HG02623 (cell line): ENCODE measurements at regions not wholly inside any gene's neighbourhood (a gene's known extent, or its start where the extent isn't known, plus 50 kb on each side); places are given as distances from the start of the nearest gene placed in this dataset.
A peak's percentile ranks its signal among the peaks of the same experiment; 100 is the strongest.
"Not testable (repeated sequence)": the region's sequence is repeated elsewhere in the genome, so short reads cannot be mapped to it uniquely, and the experiment has no call there.

Experiments used
- ATAC-seq: cut with Tn5 transposase; IDR thresholded peaks from one replicate; pipeline ENCODE4 v1.9.1; 2021; ENCODE audit warnings: moderate library complexity; ENCODE audit not compliant: unreplicated experiment

DNA sequence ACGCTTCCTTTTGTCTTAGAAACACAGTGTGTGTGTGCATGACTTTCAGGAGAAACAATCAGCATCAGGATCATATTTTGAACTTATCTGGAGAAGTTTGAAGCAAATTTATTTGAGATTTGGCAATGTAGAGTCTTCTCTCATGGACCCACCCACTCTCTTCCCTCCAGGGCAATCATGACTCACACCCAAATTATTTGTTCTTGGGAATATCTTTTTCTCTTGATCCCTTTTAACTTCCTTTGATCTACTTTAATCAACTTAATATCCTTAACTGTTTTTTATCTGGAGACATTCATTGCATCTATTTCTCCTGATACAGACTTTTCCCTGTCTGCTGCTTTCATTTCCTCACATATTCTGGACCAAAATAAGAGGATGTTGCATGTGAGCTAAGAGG is 1174.3 kb downstream of the GATA3 start:
- no peak for ATAC-seq

DNA sequence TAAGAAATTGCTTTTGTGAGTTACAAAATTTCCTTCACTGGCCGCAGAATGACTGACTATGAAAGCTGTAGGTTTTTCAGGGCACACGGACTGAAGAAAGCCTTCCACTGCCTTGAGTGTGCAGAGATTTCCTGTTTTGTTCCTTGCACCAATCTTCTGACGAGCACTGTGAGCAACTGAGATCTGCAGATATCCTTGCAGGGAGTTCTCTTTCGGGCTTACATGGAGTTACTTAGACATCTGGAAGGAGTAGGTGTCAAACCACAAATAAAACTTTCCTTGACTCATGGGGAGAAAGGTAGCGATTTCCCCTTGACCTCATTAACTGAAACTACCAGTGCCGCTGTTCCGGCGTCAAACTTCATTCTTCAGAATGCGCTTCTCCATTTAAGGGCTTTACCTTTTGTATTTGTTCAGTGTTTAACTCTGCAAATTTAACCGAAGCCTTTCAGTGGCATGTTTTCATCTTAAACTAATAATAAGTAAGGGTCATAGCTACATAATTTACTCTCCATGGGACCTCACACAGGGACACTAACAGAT is 1175.3 kb downstream of the GATA3 start:
- no peak for ATAC-seq

DNA sequence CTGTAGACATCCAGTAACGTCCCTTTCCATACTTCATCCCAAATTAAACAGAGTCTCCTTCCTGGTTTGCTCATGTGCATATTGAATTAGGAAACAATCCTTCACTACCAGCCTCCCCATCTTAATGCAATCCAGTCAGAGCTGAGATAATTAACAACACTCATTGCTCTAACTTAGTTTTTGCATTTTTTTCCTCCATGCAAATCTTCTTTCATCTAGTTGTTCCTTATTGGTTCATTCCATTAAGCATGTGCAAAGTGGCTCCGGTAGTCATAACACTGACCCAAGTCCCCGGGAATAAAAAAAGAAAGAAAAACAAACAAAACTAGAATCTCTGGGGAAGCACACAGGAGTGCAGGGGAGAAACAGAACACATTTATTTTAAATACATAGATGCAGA is 1176.1 kb downstream of the GATA3 start:
- ATAC-seq = no peak

DNA sequence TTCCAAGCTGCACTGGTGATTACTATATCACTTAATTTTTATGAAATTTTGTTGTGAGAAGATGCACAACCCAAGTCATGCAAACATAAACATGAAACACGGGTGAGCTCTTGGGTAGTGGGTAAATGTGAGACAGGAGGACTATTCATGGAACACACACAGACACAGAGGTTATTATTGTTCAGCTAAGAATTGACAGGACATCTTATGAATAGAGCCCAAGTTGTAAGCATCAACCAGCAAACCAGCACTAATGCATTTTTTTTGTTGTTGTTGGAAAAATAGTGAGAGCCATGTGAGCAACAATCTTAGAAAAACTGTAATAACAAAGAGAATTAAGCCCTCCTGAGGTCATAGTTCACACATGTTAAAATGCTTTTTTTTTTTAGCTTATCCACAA is 1179.7 kb downstream of the GATA3 start:
- no peak for ATAC-seq

DNA sequence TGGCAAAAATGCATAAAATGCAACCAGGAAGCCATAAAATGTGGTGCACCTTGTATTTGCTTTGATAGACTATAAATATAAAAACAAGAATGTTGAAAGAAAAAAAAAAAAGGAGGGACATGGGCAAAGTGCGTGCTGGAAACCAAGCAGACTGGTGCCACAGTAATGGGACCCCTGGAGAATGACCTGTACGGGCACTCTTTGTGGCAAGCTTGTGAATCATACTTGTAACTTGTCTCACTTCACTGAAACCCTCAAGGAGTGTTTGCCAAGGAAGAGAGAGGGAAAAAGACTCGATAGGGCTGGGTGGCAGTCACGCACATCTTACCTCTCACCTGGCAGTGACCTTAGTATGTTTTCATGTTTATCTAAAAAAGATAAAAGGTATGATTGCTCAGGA is 1183.6 kb downstream of the GATA3 start:
- ATAC-seq = no peak

DNA sequence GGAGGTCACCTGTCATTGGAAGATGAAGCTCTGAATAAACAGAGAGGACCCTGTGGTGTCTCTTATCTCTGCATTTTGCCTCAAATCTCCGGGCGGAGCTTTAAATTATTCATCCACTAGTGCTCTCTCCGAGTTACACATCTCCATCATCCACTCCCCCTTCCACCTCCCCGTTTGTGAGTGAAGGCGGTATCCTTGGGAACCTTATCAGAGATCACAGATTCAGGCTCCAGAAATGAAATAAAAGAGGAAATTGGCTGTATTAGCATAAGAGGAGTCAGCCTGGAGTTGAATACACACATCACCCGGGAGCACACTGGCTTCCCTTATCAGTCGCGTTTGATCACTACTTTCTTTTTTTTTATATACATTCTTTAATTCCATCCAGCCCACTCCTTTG is 1184.8 kb downstream of the GATA3 start:
- ATAC-seq = no peak

DNA sequence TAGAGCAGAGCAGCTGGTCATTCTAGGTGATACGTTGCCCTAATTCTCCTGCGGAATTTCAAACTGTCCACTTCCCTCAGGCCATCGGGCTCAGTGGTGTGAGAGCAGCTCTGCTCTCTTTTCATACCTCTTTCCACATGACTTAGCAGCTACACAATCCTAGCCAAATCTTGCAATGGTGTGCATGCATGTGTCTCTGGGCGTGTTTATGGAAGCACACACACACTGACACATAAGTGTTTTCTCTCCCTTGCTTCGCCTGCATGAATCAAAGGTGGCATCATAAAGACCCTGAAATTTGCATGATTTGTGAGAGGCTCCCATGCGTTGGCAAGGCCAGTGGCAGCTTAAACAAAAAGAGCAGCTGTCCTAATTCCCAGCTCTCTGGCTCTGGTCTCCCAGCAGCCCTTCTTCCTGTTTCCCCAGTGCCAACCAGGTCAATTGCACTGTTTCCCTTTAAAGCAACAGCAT is 1189.5 kb downstream of the GATA3 start:
- ATAC-seq = no peak

DNA sequence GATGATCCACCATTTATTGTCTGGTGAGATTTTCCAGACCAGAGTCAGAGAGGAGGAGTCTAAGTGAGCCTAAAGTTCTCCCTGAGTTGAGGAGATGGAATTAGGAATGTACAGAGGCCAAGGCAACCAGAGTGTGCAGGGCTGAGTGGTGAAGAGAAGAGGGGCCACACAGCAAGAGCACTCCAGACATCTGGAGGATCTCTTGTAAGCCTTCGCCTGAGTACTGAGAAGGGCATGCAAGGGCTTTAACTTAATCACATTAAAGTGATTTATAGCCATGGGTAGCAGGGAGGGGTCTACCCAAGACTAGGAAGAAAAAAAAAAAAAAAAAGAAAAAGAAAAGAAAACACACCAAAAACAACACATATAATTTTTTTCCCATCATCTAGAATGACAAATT is 1190.4 kb downstream of the GATA3 start:
- ATAC-seq = no peak

DNA sequence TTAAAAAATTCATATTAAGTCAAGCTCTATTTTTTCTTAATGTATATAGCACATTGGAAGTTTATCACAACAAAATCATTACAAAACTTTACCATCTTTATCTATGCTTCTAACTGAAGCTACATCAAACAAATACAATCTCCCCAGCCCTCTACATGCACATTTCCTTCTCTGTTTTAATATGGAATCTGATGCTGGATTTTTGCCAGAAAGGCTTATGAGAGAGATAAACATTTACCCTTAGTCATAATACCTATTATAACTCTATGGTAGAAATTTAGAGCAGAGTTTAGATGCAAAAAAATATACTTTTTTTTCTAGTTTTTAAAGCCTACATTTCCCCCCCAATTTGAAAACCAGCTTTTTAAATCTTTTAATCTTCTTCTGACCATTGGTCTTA is 1198.6 kb downstream of the GATA3 start:
- ATAC-seq = no peak

DNA sequence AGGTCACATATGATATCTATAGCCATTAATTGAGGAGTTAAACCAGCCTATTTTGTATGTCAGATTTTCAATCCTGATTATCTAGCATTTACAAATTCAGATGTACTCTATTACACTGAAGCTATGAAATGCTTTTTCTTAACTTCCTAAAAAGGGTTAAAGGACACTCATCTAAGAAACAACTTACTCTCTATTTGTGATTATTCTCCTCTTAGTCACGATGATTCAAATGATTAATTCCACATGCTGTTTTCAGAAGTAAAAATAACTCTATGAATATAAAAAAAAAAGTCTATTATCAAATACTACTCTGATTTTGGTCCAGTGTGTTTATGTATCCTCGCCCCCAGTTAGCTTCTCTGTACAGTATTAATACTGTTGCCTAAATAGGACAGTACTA is 1199.9 kb downstream of the GATA3 start:
- no peak for ATAC-seq

DNA sequence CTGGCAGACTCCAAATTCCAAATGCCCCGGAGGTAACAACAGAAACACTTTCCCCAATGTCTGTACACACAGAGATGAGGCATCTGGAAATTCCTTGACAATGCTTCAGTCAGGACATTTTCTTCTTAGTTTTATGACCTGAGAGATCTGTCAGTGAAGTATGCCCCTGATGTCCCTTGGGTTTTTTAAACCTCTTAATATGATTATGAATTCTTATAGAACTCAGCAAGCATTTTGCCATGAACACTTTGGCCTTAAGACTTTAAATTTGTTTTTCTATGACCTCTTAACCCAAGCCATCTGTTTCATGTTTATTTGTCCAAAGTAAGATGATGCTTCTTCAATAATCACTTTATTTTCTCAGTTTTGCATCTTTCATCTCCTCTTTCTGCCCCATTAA is 1206.2 kb downstream of the GATA3 start:
- ATAC-seq = no peak

DNA sequence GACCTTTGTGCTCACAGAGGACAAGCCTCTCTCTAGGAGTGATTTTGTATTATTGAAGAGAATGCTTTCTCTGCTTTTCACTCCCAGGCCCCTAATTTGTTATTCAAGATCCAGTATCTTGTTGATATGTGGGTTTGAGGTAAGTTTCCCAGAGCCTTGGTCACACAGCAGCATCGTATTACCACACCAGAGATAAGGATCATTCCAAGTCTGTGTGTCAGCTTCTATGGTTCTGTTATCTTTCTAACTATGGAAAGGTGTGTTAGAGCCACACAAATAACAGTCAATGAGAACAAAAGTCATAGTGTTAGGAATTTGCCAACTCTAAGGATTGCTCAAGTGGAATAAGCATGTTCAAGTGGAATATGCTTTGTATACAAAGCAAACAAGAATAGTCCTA is 1208.3 kb downstream of the GATA3 start:
- ATAC-seq = no peak

DNA sequence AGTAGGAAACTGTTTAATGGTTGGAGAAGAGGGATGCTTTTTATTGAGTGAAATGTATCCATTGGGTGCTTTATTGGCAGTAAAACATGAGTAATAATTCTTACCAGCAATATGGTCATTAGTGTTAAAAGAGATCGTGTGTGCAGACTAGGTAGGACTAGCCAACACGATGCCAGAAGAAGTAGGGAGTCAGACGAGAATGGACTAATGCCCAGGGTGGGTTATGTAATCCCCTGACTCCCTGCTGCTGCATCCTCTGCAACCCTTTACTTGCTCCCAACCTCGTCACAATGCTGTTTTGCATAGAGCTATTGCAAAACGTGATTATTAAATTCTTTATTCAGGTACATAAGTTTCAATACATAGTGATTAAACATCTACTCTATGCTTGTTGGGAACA is 1213.7 kb downstream of the GATA3 start:
- ATAC-seq = no peak

DNA sequence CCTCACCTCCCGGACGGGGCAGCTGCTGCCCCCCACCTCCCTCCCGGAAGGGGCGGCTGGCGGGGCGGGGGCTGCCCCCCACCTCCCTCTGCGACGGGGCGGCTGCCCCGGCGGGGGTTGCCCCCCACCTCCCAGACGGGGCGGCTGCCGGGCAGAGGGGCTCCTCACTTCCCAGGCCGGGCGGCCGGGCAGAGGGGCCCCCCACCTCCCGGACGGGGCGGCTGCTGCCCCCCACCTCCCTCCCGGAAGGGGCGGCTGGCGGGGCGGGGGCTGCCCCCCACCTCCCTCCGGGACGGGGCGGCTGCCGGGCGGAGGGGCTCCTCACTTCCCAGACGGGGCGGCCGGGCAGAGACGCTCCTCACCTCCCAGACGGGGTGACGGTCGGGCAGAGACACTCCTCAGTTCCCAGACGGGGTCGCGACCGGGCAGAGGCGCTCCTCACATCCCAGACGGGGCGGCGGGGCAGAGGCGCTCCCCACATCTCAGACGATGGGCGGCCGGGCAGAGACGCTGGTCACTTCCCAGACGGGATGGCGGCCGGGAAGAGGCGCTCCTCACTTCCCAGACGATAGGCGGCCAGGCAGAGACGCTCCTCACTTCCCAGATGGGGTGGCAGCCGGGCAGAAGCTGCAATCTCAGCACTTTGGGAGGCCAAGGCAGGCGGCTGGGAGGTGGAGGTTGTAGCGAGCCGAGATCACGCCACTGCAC is 1218.8 kb downstream of the GATA3 start:
- not testable (repeated sequence) for ATAC-seq

DNA sequence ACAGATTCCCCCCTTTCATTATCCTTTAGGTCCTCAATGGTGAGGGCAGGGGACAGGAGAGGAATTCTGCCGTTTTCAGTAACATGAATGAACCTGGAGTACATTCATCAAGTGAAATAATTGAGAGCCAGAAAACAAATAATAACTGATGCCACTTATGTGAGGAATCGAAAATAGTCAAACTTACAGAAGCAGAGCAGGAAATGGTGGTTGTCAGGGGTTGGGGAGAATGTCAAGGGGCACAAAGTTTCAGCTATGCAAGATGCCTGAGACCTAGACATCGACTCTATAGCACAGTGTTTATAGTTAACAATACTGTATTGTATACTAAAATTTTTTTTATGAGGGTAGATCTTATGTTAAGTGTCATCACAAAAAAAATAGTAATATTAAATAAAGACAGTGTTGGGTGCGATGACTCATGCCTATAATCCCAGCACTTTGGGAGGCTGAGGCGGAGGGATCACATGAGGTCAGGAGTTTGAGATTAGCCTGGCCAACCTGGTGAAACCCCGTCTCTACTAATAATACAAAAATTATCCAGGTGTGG is 1219.8 kb downstream of the GATA3 start:
- no peak for ATAC-seq

DNA sequence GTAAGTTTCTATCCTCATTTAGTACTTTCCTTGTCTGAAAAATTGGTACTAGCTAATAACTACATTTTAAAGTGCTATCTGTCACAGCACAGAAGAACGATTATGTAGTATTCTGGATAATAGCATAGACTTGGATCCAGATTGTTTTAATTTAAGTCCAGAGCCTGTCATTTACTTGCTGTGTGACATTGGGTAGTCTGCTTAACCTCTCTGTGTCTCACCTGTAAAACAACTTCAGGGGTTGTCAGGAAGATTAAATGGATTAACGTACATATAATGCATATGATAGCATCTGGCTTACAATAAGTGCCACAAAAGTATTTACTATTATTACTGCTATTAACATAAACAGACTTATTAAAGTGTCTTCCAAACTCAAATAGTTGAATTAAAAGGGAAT is 1221.4 kb downstream of the GATA3 start:
- no peak for ATAC-seq

DNA sequence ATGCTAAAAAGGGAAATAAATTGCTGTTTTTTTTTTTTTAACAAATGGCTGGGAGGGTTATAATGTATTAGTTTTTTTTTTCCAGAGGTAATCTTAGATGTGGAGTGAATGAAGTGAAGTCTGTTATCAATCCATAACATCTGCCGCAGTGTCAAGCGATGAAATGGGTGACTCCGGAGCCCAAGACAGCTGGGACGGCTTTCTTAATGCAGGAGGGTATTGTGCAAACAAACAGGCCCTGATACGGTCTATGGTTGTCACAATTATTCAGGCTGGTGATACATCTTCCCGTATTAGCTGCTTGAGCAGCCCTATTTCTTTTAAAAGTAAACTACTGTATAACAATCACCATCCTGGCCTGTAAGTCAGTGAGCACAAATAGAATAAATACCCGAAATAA is 1231.2 kb downstream of the GATA3 start:
- ATAC-seq = no peak

DNA sequence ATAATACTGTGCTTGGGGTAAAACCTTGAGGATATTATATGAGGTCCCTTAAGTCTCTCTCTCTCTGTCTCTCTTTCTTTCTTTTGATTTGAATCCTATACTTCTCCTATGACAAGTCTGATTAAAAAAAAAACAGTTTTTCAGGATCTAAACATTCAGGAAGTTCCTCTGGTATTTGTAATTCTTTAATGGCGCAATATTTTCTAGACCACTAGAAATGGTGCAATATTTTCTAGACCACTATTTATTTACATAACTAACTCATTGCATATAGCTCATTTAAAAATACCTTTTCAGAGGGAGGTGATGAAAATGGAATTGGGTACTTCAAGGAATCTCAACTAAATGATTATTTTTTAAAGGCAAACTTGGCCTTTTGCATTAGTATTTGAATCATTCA is 1235.3 kb downstream of the GATA3 start:
- ATAC-seq = no peak

DNA sequence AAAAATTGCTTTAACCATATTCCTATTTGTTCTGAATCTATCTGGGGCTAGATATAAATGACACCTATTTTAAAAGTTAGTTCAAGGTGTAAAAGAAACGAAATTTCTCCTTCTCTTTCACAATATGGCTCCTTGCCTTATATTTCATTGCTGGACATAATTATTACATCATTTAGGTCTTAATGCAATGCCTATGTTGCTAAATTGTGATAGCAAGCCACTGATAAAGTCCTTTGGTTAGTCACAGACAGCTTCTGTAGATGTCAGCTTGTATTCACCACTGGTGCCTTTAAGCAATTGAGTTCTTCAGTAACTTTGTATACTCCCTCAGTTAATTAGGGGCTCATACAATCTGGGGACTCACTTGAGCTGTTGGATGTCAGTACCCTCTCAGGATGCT is 1236.6 kb downstream of the GATA3 start:
- ATAC-seq = no peak

DNA sequence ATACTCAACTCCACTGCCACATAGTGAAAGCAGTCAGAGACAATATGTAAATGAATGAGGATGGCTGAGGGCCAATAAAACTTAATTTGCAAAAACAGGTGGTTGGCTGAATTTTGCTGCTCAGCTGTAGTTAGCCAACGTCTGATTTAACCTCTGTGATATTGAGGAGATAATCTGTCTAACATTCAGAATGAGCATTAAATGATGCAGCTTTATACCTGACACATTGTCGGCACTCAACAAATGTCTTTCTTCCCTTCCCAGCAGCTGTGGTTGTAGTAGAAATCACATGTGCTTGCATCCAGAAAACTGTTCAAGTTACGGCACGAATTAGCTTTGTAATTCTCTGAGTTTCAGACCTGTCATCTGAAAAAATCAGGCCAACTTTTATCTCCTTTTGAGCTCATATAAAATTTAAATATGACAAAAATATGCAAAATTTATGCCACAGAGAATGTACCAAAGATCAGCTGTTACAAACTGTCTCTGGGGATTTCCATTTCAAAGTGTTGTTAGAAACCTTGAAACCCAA is 1239.7 kb downstream of the GATA3 start:
- ATAC-seq = no peak

DNA sequence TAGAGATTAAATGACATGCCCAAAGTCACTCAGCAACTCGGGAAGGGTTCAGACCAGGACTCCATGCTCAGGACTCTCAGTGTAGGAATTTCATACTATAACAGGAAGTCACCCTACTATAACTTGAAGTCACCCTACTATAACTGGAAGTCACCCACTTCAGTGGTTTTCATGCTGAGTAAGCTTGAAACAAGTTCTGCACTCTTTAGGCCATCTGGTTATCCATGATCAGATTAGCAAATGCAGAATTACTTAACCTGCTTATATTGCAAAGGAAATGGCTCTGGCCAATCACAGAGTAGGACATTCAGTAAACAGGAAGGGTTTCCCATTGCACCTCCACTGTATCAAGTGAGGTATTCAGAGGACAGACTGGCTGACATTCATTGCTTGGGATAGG is 1240.4 kb downstream of the GATA3 start:
- ATAC-seq = peak; percentile 87

DNA sequence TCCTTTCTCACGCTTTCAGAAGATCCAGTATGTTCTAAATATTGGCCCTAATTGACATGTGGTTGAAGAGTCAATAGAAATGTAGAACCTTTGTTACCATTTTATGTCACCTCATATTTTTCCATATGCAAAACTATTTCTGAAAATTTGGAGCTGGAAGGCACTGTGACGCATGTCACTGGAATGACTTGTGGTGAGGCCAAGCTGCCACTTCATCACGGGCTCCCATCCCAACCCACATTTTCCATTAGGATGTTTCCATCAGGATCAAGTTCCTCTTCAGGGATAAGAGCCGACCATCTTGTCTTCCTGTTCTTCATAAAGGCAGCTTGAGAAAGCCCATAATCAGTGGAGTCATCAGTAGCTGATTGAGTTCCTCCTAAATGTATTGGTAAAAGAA is 1241.7 kb downstream of the GATA3 start:
- ATAC-seq = no peak

DNA sequence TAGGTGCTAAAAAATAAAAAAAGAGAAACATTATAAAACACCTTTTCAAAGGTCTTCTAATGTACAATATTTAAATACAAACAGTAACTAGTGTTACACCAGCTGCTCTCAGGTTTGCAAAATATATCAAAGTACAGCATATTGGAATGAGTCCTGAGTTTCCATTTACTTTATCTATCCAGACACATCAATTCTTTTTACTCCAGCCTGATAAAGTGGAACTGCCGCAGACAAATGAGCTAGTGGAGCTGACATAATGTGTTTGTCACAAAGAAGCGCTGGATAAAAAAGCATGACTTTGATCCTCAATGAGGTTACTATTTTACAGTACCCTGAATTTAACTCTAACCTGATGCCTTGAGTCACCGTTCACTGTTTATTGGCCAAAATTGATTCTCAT is 1243.1 kb downstream of the GATA3 start:
- ATAC-seq = no peak
